Activated CD4-positive, alpha-beta T cell treated with anti-CD3 and anti-CD28 coated beads for 48 hours (primary cell): ENCODE measurements at regions not wholly inside any gene's neighbourhood (a gene's known extent, or its start where the extent isn't known, plus 50 kb on each side); places are given as distances from the start of the nearest gene placed in this dataset.
"Not testable (repeated sequence)": the region's sequence is repeated elsewhere in the genome, so short reads cannot be mapped to it uniquely, and the experiment has no call there.

Experiments used
- DNase-seq: peaks from one replicate; pipeline ENCODE4 v3.0.0-alpha.2; 2020

GRCh38 chrX:87968118-87968517 lies 450.5 kb downstream of the KLHL4 start:
- DNase-seq, result no peak

DNA sequence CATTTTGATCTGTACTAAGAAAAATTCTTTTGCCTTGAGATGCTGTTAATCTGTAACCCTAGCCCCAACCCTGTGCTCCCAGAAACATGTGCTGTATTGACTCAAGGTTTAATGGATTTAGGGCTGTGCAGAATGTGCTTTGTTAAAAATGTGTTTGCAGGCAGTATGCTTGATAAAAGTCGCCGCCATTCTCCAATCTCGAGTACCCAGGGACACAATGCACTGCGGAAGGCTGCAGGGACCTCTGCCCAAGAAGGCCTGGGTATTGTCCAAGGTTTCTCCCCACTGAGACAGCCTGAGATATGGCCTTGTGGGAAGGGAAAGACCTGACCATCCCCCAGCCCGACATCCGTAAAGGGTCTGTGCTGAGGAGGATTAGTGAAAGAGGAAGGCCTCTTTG lies 454.5 kb downstream of the KLHL4 start:
- not testable (repeated sequence) for DNase-seq

DNA sequence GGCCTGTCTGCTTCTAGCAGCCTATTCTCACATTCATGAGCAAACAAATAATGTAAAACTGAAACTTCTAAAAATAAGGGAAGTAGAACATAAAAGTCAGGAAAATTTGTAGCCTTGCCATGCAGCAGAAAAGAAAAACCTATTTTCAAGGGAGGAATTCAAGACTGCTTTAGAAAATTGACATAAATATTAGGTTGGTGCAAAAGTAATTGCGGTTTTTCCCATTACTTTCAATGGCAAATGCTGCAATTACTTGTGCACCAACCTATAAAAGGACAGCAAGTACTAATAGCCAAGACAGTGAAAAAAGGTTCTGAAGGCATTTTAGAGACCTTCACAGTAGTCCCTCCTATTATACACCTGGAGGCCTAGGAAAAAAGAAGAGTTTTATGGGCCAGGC lies 457.8 kb downstream of the KLHL4 start:
- DNase-seq, result no peak

- not testable (repeated sequence) for DNase-seq
Measured at GRCh38 chrX:88007873-88008272, 490.3 kb downstream of the KLHL4 start.

GRCh38 chrX:88024022-88024421 lies 506.4 kb downstream of the KLHL4 start:
- DNase-seq, result no peak

DNA sequence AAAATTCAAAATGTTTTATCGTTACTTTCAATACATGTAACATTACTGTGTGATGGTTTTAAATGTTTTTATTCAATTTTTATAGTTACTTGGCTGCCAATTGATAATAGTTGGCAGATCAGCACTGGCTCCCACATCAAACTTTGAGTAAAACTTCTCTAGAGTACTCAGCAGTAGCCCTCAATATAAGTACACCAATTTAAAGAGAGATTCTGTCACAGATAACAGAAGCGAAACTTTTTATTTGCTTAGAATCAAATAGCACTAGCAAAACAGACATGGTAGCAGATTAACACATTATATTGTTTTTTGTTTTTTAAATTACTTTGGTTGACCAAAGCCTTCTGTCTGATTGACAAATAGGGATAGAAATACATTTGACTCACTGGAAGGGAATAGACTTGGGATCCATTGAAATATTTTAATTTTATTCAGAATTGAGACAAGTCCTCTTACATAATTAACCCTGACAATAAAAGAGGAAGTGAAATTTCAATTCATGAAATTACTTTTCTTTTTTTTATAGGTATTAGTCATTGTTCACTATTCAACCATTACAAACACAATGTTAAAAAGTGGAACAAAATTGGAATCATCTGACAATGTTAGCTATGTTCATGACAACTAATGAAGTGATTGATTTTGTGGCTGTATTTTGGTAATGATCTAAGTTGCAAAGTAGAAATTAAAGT lies 554.9 kb downstream of the KLHL4 start:
- no peak for DNase-seq

DNA sequence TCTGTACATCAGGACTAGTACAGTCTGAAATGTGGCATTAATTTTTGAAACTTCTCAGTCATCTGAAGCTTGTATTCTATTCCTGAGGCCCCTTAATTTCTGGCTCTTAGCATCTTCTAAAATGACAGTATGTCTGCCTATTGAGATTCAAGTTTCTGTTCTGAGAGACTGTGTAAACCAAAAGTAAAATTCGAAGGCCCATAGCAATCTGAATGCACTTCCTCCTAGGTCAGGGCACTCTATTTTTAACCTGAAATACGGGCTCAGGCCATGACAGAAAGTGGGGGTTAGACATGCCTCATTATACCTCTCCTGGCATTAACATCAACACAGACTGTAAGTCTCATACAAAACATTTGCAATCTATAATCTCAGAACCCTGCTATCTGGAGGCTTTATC lies 584.4 kb downstream of the KLHL4 start:
- DNase-seq, result no peak

DNA sequence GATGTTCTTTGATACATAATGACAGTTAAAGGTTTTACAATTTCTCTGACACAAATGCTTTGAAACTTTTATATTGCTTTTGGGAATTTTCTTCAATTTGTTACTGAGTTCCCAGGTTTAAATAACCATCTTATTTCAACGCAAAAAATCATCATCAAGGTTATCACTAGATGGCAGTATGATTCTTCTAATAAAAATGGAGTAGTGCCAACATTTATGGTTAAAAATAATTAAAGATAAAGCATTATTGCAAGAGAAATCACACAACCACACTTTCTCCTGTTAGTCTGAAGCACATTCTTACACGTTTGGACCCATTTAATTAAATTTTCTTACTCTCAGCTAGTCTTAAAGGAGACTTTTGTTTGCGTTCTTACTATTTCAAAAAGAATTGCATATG lies 611.3 kb upstream of the CPXCR1 start:
- DNase-seq, result no peak

DNA sequence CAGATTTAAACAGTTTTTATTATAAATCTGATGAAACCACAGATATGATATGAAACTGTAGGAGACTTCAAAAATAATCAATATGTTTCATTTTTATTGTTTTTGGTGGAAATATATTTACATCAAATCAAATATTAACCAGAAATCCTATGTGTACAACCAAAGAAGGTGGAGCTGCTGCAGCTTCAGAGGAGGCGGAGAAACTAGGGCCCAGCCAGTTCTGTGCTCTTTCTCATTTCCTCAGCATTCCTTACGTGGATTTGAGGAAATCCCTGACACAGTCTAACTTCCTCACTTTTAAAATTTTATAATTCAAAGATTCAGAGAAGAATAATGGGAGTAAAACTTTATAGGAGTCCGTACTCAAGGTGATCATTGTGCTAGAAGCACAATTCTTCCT lies 610.7 kb upstream of the CPXCR1 start:
- DNase-seq, result no peak

GRCh38 chrX:88146577-88146976 lies 600.4 kb upstream of the CPXCR1 start:
- DNase-seq, result no peak

DNA sequence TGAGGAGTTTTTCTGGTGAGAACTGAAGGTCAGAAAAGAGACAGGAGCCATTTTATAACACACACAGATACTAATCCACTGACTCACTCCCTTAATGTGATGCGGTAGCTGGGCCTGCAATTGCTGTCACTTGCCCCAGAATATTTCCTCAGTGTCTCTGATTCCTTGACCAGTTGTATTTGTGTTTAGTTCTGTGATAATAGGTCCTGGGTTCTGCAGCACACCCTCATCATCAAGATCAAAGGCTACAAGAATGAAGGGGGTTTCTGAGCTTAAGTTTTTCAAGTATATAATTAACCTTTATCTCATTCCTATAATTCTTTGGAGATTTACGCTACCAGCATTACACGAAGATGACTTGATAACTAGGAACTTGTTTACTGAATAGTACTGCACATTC lies 576.5 kb upstream of the CPXCR1 start:
- no peak for DNase-seq

DNA sequence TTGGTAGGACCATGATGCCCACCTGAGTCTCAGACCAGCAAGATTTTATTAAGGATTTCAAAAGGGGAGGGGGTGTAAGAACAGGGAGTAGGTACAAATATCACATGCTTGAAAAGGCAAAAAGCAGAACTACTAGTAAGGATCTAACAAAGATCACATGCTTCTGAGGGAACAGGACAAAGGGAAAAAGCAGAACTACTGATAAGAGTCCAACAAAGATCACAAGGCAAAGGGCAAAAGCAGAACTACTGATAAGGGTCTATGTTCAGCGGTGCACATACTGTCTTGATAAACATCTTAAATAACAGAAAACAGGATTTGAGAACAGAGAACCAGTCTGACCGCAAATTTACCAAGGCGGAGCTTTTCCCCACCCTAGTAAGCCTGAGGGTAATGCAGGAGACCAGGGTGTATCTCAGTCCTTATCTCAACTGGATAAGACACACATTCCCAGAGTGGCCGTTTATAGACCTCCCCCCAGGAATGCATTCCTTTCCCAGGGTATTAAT lies 573.0 kb upstream of the CPXCR1 start:
- not testable (repeated sequence) for DNase-seq

DNA sequence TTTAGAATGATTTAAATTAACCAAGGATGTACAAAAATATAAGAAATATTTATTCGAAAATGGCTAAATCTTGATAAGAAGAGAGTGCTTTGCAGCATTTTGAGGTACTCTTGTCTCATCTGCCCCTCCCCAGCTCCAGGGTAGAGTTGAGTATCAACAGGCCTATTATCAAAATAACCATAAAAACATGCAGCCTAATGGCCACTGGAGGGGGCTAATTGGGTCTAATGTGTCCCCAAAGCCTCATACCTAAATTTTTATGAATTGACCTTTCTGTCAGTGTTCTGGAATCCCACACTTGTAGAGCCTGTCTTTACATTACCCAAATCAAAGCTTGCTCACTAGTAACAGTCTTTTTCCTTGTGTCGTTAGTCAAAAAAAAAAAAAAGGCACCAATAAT lies 544.9 kb upstream of the CPXCR1 start:
- DNase-seq, result no peak

- DNase-seq, result no peak
Measured at GRCh38 chrX:88244066-88244465, 503.0 kb upstream of the CPXCR1 start.

- DNase-seq, result no peak
Measured at GRCh38 chrX:88284844-88285243, 462.2 kb upstream of the CPXCR1 start.

DNA sequence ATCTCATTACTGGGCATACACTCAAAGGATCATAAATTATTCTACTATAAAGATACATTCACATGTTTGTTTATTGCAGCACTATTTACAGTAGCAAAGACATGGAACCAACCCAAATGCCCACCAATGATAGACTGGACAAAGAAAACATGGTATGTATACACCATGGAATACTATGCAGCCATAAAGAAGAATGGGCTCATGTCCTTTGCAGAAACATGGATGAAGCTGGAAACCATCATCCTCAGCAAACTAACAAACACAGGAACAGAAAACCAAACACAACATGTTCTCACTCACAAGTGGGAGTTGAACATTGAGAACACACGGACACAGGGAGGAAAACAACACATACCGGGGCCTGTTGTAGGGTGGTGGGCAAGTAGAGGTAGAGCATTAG lies 433.1 kb upstream of the CPXCR1 start:
- DNase-seq, result not testable (repeated sequence)

DNA sequence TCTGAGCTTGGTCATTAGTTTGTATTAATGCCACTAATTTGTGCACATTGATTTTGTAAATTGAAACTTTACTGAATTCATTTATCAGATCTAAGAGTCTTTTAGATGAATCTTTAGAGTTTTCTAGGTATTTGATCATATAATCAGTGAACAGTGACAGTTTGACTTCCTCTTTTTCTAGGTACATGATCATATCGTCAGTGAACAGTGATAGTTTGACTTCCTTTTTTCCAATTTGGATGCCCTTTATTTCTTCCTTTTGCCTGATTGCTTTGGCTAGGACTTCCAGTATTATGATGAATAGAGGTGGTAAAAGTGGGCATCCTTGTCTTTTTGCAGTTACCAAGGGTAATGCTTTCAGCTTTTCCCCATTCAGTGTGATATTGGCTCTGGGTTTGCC lies 421.4 kb upstream of the CPXCR1 start:
- DNase-seq, result no peak

- no peak for DNase-seq
Measured at GRCh38 chrX:88355252-88355651, 391.8 kb upstream of the CPXCR1 start.

DNA sequence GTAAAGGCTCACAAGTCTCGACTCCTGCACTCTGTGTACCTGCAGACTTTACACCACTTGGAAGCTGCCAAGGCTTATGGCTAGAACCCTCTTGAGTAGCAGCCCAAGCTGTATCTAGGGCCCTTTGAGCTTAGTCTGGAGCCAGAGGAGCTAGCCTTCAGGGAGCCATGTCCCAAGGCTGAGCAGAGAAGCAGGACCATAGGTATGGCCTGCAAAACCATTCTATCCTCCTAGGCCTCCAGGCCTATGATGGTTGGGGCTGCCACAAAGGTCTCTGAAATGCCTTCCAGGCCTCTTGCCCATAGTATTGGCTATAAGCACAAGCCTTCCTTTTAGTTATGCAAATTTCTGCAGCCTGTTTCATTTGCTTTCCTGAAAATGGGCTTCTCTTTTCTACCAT lies 380.7 kb upstream of the CPXCR1 start:
- DNase-seq, result no peak

DNA sequence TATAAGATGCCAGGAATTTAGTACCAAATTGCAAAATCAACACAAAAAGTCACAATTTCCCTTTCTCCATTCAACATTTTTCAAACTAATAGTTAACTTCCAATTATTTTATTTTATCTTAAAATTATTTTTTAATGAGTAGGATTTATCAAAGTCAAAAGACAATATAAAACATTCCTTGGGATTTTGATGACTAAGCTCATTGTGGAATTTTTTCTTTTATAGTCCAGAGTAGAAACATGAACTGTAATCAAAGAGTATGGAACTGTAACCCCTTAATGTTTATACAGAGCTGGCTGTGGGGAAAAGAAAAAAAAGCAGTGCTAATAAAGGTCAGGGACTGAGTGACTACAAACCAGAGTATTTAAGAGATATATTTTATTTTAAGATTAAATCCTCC lies 368.6 kb upstream of the CPXCR1 start:
- no peak for DNase-seq

DNA sequence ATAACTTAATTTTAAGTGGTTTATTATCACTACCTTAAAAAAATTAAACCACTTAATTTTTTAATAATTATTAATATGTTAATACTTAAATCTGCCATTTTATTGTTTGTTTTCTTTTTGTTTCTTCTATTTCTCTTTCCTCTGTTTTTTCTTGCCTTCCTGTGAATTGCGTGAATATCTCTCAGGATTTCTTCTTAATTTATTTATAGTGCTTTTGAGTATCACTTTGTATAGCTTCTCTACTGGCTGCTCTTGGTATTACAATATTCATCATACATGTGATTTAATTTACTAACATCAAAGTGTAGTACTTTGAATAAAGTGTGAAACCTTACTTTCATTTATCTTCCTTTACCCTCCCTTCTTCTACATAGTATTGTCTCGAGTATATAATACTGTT lies 349.5 kb upstream of the CPXCR1 start:
- no peak for DNase-seq

DNA sequence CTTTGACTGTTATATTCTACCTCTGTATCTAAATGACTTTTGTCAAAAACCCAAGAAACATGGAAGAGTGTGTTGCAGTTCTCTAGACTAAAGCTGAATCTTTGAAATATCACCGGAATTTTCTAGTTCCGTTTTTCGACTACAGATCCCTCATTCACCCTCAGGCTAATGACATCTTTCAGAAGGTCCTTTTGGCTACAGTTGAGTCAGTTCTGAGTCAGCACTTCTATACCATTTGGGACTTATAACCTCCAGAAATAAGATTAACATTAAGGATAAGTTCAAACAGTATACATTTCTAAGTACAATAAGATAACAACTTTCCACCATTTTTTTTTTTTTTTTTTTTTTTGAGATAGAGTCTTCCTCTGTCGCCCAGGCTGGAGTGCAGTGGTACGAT lies 331.0 kb upstream of the CPXCR1 start:
- no peak for DNase-seq

GRCh38 chrX:88416965-88417364 lies 330.1 kb upstream of the CPXCR1 start:
- DNase-seq, result no peak

- DNase-seq, result no peak
Measured at GRCh38 chrX:88424071-88424470, 323.0 kb upstream of the CPXCR1 start.

- DNase-seq, result no peak
Measured at GRCh38 chrX:88424541-88424940, 322.5 kb upstream of the CPXCR1 start.
